ENCODE measurements at regions not wholly inside any gene's neighbourhood (a gene's known extent, or its start where the extent isn't known, plus 50 kb on each side); places are given as distances from the start of the nearest gene placed in this dataset.

DNA sequence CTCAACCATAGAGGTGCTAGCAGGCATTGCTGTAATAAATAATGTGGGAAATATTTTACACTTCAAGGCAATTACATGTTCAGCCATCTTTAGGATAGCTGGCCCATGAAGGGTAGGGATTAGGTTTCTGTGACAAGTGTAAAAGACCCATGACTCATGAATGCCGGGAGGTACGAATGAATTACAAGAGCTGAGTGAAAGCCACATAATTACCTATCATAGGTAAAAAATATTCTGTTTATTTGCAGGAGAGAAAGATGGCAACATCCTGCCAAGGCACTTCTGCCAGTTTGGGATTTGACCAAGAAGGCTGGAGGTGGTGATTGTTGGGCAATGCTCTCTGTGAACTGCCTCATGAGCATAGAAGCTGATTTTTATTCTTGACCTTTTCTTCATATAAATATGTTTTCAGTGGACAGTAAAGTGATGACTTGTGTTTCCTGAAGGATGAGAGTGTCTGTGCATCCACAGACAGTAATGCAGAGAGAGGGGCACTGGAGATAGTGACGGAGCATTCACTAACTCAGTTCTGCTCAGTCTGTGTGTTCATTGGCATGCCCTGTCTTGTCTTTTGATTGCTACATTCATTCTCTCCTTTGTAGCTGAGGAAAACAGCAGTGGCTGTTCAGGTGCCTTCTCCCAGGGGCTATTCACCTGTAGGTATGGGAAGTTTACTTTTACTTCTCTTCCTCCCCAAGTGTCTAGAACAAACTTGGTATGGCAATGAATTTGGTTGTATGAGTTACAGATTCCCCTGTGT lies 481.1 kb downstream of the TFAP2B start:
- Mint-ChIP-seq H3K4me1 (no peaks in the 10 kb centered on the region), H3K4me3 (no peak overlapping the region), H3K9me3 (peaks cover 2% of the 10 kb centered on the region), H3K36me3 (ENCODE audit: low read depth) (no peaks in the 10 kb centered on the region), H3K27me3 (no peaks in the 10 kb centered on the region), H3K27ac (no peak overlapping the region)
- DNase-seq (no peak), ATAC-seq (ENCODE audit: low read depth) (no peak)
- ChIA-PET CTCF (no interaction called here), POLR2A (no interaction called here)
- intact Hi-C loops (cut with micrococcal nuclease), result no loop called here
- TF ChIP-seq CTCF (IDR thresholded peaks at IDR 0.05), result no peak

GRCh38 chr6:51300510-51300909 lies 481.8 kb downstream of the TFAP2B start:
- intact Hi-C loops (cut with micrococcal nuclease), result no loop called here
- Mint-ChIP-seq H3K9me3 (peaks cover 2% of the 10 kb centered on the region), H3K4me1 (no peaks in the 10 kb centered on the region), H3K36me3 (ENCODE audit: low read depth) (no peaks in the 10 kb centered on the region), H3K27ac (no peak overlapping the region), H3K4me3 (no peak overlapping the region), H3K27me3 (no peaks in the 10 kb centered on the region)
- ChIA-PET CTCF (no interaction called here), POLR2A (no interaction called here)
- no peak for DNase-seq
- no peak for ATAC-seq (ENCODE audit: low read depth)
- no peak for TF ChIP-seq CTCF (IDR thresholded peaks at IDR 0.05)

GRCh38 chr6:51301962-51302361 lies 483.3 kb downstream of the TFAP2B start:
- ChIA-PET CTCF (no interaction called here), POLR2A (no interaction called here)
- Mint-ChIP-seq H3K9me3 (peaks cover 2% of the 10 kb centered on the region), H3K4me1 (no peaks in the 10 kb centered on the region), H3K36me3 (ENCODE audit: low read depth) (no peaks in the 10 kb centered on the region), H3K27me3 (no peaks in the 10 kb centered on the region), H3K4me3 (no peak overlapping the region), H3K27ac (no peak overlapping the region)
- no peak for TF ChIP-seq CTCF (IDR thresholded peaks at IDR 0.05)
- ATAC-seq (ENCODE audit: low read depth), result no peak
- DNase-seq, result no peak
- intact Hi-C loops (cut with micrococcal nuclease), result no loop called here

DNA sequence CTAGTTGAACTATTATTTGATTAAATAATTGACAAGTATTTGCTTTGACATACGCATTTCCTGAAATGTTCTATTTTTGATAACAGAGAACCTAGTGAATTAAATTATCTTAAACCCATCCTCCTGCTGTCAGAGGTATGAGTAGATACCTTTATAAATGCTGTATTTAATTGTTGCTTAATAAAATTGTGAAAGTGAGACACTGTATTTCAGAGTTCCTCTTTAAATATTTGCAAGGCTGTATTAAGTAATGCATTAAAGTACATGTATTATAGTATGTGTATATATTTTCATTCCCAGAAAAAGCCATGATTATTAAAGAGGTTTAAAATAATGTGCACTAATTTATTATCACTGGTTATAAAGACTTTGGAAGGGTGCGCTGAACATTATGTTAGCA lies 483.8 kb downstream of the TFAP2B start:
- peaks cover 2% of the 10 kb centered on the region for H3K9me3 Mint-ChIP-seq
- no peak for ATAC-seq (ENCODE audit: low read depth)

DNA sequence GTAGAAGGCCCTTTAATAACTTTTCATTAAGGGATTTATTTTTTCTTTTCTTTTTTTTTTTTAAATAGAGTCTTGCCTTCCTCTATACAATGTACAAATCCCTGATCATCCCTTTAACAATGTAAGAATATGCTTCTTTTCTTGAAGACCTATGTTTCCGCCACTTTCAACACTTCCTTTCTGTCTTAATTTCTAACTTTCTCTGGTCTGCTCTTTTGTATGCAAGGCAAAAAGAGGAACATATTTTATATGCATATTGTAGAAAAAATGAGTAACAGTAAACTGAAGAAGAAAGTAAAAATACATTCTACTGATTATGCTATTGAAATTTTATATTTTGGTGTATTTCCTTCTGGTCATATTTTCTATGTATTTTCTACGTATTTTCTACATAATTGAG lies 484.7 kb downstream of the TFAP2B start:
- ChIA-PET CTCF (no interaction called here), POLR2A (no interaction called here)
- TF ChIP-seq CTCF (IDR thresholded peaks at IDR 0.05), result no peak
- Mint-ChIP-seq H3K4me3 (no peak overlapping the region), H3K36me3 (ENCODE audit: low read depth) (no peaks in the 10 kb centered on the region), H3K4me1 (no peaks in the 10 kb centered on the region), H3K9me3 (peaks cover 2% of the 10 kb centered on the region), H3K27me3 (no peaks in the 10 kb centered on the region), H3K27ac (no peak overlapping the region)
- no peak for DNase-seq
- intact Hi-C loops (cut with micrococcal nuclease), result no loop called here
- ATAC-seq (ENCODE audit: low read depth), result no peak

More for the DNA sequence above, 483.8 kb downstream of the TFAP2B start:
- Mint-ChIP-seq H3K27me3 (no peaks in the 10 kb centered on the region), H3K4me3 (no peak overlapping the region), H3K4me1 (no peaks in the 10 kb centered on the region), H3K36me3 (ENCODE audit: low read depth) (no peaks in the 10 kb centered on the region), H3K27ac (no peak overlapping the region)
- no peak for DNase-seq
- intact Hi-C loops (cut with micrococcal nuclease), result no loop called here
- TF ChIP-seq CTCF (IDR thresholded peaks at IDR 0.05), result no peak
- POLR2A ChIA-PET, result no interaction called here
- CTCF ChIA-PET, result no interaction called here
